ENCODE measurements at regions not wholly inside any gene's neighbourhood (a gene's known extent, or its start where the extent isn't known, plus 50 kb on each side); places are given as distances from the start of the nearest gene placed in this dataset.

GRCh38 chr5:3786165-3786564 lies 190.5 kb downstream of the IRX1 start:
- no peak overlapping the region for H3K4me2 ChIP-seq (ENCODE audit: low read length)
- no peaks in the 10 kb centered on the region for H3K79me2 ChIP-seq
- H2AFZ ChIP-seq: no peak overlapping the region
- H3K9me3 ChIP-seq (ENCODE audit: control insufficient read depth, low read length): no peaks in the 10 kb centered on the region
- H3K27ac ChIP-seq: no peak overlapping the region
- no peak overlapping the region for H3K4me3 ChIP-seq (ENCODE audit: low read depth, low read length)
- no peaks in the 10 kb centered on the region for H3K4me1 ChIP-seq
- no peaks in the 10 kb centered on the region for H3K36me3 ChIP-seq (ENCODE audit: control insufficient read depth, insufficient read depth, low read length)
- TF ChIP-seq, protein P1, sequence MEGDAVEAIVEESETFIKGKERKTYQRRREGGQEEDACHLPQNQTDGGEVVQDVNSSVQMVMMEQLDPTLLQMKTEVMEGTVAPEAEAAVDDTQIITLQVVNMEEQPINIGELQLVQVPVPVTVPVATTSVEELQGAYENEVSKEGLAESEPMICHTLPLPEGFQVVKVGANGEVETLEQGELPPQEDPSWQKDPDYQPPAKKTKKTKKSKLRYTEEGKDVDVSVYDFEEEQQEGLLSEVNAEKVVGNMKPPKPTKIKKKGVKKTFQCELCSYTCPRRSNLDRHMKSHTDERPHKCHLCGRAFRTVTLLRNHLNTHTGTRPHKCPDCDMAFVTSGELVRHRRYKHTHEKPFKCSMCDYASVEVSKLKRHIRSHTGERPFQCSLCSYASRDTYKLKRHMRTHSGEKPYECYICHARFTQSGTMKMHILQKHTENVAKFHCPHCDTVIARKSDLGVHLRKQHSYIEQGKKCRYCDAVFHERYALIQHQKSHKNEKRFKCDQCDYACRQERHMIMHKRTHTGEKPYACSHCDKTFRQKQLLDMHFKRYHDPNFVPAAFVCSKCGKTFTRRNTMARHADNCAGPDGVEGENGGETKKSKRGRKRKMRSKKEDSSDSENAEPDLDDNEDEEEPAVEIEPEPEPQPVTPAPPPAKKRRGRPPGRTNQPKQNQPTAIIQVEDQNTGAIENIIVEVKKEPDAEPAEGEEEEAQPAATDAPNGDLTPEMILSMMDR (IDR thresholded peaks at IDR 0.05): no peak
- no peak overlapping the region for H3K9ac ChIP-seq
- no peaks in the 10 kb centered on the region for H3K27me3 ChIP-seq (ENCODE audit: control insufficient read depth, insufficient read depth, low read length)

- no peak overlapping the region for H3K4me2 ChIP-seq (ENCODE audit: low read length)
- TF ChIP-seq, protein P1 (IDR thresholded peaks at IDR 0.05): no peak
- no peak overlapping the region for H2AFZ ChIP-seq
- no peaks in the 10 kb centered on the region for H3K27me3 ChIP-seq (ENCODE audit: control insufficient read depth, insufficient read depth, low read length)
- H3K9me3 ChIP-seq (ENCODE audit: control insufficient read depth, low read length): no peaks in the 10 kb centered on the region
- no peaks in the 10 kb centered on the region for H3K79me2 ChIP-seq
- no peaks in the 10 kb centered on the region for H3K36me3 ChIP-seq (ENCODE audit: control insufficient read depth, insufficient read depth, low read length)
- H3K9ac ChIP-seq: no peak overlapping the region
- H3K4me3 ChIP-seq (ENCODE audit: low read depth, low read length): no peak overlapping the region
- H3K4me1 ChIP-seq: no peaks in the 10 kb centered on the region
- H3K27ac ChIP-seq: no peak overlapping the region
Measured at GRCh38 chr5:3786891-3787430, 191.3 kb downstream of the IRX1 start.

GRCh38 chr5:3787604-3788003 lies 192.0 kb downstream of the IRX1 start:
- Histone ChIP-seq H3K9me3 (ENCODE audit: control insufficient read depth, low read length) (no peaks in the 10 kb centered on the region), H3K27me3 (ENCODE audit: control insufficient read depth, insufficient read depth, low read length) (no peaks in the 10 kb centered on the region), H3K4me1 (no peaks in the 10 kb centered on the region), H3K9ac (no peak overlapping the region), H2AFZ (no peak overlapping the region), H3K79me2 (no peaks in the 10 kb centered on the region), H3K27ac (no peak overlapping the region), H3K4me2 (ENCODE audit: low read length) (no peak overlapping the region), H3K4me3 (ENCODE audit: low read depth, low read length) (no peak overlapping the region), H3K36me3 (ENCODE audit: control insufficient read depth, insufficient read depth, low read length) (no peaks in the 10 kb centered on the region)
- TF ChIP-seq, protein P1 (IDR thresholded peaks at IDR 0.05): no peak

DNA sequence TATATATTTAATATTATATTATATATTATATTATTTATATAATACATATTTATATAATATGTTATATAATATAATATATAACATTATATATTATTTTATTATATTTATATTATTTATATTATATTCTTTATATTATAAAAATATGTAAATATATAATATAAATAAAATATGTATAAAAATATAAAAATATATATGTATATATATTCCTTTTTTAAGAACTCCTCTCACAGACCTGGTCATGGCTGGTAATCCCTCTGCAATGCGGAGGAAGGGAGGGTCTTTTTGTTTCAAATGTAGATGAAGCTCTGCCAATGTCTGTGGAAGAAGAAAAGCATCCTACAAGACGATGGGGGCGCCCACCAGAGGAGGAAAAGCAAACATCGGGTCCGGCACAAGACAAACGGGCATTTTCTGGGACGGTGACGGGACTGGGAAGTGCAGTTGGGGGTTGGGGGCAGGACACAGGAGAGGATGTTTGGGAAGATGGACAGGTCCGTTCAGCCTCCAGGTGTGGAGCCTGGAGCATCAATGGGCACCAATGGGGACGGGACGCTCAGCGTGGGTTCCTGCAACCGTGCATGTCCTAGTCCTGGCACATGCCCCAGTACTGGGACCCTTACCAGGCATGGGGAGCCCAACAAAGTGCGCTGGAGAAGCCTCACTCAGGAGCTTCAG lies 194.0 kb downstream of the IRX1 start:
- H3K27me3 ChIP-seq (ENCODE audit: control insufficient read depth, insufficient read depth, low read length): no peaks in the 10 kb centered on the region
- H3K9ac ChIP-seq: no peak overlapping the region
- TF ChIP-seq, protein P1 (IDR thresholded peaks at IDR 0.05): no peak
- no peaks in the 10 kb centered on the region for H3K36me3 ChIP-seq (ENCODE audit: control insufficient read depth, insufficient read depth, low read length)
- no peaks in the 10 kb centered on the region for H3K9me3 ChIP-seq (ENCODE audit: control insufficient read depth, low read length)
- H3K27ac ChIP-seq: no peak overlapping the region
- H3K4me2 ChIP-seq (ENCODE audit: low read length): no peak overlapping the region
- no peak overlapping the region for H2AFZ ChIP-seq
- no peaks in the 10 kb centered on the region for H3K4me1 ChIP-seq
- H3K4me3 ChIP-seq (ENCODE audit: low read depth, low read length): no peak overlapping the region
- no peaks in the 10 kb centered on the region for H3K79me2 ChIP-seq

GRCh38 chr5:3793162-3793561 lies 197.5 kb downstream of the IRX1 start:
- no peaks in the 10 kb centered on the region for H3K4me1 ChIP-seq
- no peaks in the 10 kb centered on the region for H3K9me3 ChIP-seq (ENCODE audit: control insufficient read depth, low read length)
- TF ChIP-seq, protein P1 (IDR thresholded peaks at IDR 0.05): no peak

More at GRCh38 chr5:3793162-3793561, 197.5 kb downstream of the IRX1 start:
- Histone ChIP-seq H3K4me3 (ENCODE audit: low read depth, low read length) (no peak overlapping the region), H3K27ac (no peak overlapping the region), H2AFZ (no peak overlapping the region), H3K4me2 (ENCODE audit: low read length) (no peak overlapping the region), H3K79me2 (no peaks in the 10 kb centered on the region), H3K9ac (no peak overlapping the region), H3K27me3 (ENCODE audit: control insufficient read depth, insufficient read depth, low read length) (no peaks in the 10 kb centered on the region), H3K36me3 (ENCODE audit: control insufficient read depth, insufficient read depth, low read length) (no peaks in the 10 kb centered on the region)
